Adrenal gland (tissue), 5 donors: ENCODE measurements at regions not wholly inside any gene's neighbourhood (a gene's known extent, or its start where the extent isn't known, plus 50 kb on each side); places are given as distances from the start of the nearest gene placed in this dataset.

Experiments
- POLR2A ChIP-seq, 2 donors: fragments of 450-650 bp; IDR thresholded peaks; one replicate each; pipeline ENCODE4 v1.6.1; 2017; ENCODE audit warnings: antibody characterized with exemption in 2 of 2, mild to moderate bottlenecking in 2 of 2, moderate library complexity in 1 of 2
- TF ChIP-seq, protein P1 (sequence below), 6 experiments: fragments of 450-650 bp in 4 of 6; fragments of 200-600 bp in 2 of 6; sonication (generic) in 1 of 6; IDR thresholded peaks; 1 replicate in 5 of 6; 2 replicates in 1 of 6; pipeline versions ENCODE4 v1.5.1 to v1.8.0; 2016 to 2021; ENCODE audit warnings: antibody characterized with exemption in 6 of 6, mild to moderate bottlenecking in 2 of 6, moderate library complexity in 1 of 6
- donor health status: DM: no; HTN: no; CAD: no.

DNA sequence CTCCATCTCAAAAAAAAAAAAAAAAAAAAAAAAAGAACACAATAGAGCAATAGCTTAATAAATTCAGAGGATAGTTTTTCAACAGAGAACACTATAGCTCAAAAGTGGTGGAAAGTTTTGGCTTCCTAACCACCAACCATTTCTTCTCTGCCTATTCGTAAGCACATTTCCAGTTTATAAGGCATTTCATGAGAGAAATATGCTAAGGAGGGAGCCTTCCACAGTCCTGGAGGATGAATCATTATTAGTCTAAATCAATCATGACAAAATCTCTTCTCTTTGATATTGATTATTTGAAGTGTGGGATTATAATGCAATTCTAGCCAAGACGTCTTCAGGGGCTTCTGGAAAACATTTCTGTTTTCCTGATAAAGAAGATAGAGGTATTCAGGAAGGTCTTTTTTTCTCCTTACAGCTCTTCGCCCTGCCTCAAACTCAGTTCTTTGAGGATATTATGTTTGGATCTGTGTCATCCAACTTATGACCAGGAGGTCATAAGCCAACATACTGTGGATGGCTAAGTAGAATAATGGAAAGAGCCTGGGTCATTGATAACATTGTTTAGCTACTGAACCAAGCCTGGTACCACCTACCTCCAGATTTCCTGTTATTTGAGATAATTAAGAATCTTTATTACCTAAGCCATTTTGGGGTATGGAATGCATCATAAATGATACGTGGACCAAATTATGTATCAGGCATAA lies 207.3 kb downstream of the TRIB2 start:
- TF ChIP-seq, protein P1, sequence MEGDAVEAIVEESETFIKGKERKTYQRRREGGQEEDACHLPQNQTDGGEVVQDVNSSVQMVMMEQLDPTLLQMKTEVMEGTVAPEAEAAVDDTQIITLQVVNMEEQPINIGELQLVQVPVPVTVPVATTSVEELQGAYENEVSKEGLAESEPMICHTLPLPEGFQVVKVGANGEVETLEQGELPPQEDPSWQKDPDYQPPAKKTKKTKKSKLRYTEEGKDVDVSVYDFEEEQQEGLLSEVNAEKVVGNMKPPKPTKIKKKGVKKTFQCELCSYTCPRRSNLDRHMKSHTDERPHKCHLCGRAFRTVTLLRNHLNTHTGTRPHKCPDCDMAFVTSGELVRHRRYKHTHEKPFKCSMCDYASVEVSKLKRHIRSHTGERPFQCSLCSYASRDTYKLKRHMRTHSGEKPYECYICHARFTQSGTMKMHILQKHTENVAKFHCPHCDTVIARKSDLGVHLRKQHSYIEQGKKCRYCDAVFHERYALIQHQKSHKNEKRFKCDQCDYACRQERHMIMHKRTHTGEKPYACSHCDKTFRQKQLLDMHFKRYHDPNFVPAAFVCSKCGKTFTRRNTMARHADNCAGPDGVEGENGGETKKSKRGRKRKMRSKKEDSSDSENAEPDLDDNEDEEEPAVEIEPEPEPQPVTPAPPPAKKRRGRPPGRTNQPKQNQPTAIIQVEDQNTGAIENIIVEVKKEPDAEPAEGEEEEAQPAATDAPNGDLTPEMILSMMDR (IDR thresholded peaks at IDR 0.05): no peak
- TF ChIP-seq POLR2A (IDR thresholded peaks at IDR 0.05): no peak
